Cardiac septum (tissue), 1 donor: ENCODE measurements at regions not wholly inside any gene's neighbourhood (a gene's known extent, or its start where the extent isn't known, plus 50 kb on each side); places are given as distances from the start of the nearest gene placed in this dataset.
"Not testable (repeated sequence)": the region's sequence is repeated elsewhere in the genome, so short reads cannot be mapped to it uniquely, and the experiment has no call there.

Experiments used
- DNase-seq: peaks from one replicate; pipeline ENCODE4 v3.0.0-alpha.2; 2020; ENCODE audit warnings: low spot score
- intact Hi-C: fragments of 100-400 bp; cut with DNase I; formaldehyde crosslinking; loops from one replicate; pipeline ENCODE4 v1.14.0; 2022
- donor health status: DM: no; HTN: no; CAD: no.

DNA sequence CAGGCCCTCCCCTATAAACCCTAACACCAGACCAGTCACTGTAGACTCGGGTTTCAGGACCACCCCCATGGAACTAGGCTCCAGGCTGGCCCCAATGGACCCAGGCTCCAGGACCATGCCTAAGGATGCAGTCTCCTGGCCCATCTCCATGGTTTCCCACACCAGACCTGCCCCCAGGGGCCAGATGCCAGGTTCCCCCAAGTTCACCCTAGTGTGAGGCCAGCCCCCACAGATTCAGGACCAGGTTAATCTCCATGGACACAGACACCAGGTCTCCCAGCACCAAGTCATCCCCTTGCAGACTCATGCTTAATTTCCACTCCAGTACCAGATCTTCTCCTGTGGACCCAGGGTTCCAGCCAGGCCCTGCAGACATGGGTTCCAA, 103.8 kb upstream of the LANCL2 start:
- intact Hi-C loops, result no loop called here
- peak; percentile 51 for DNase-seq

- DNase-seq, intact Hi-C loops: not testable (repeated sequence)
These were observed 99.8 kb upstream of the LANCL2 start for GRCh38 chr7:55265328-55265727.

GRCh38 chr7:55265836-55266642, 99.1 kb upstream of the LANCL2 start:
- no peak for DNase-seq
- intact Hi-C loops, result no loop called here

- intact Hi-C loops, result loop anchor here (10.0 kb wide), 1 partner anchor 324 kb away; no protein-coding TSS in a partner anchor
- DNase-seq, result no peak
These were observed 94.0 kb upstream of the LANCL2 start for GRCh38 chr7:55271069-55271626.

GRCh38 chr7:55271661-55272060, 93.5 kb upstream of the LANCL2 start:
- DNase-seq, result no peak
- intact Hi-C loops, result loop anchor here (10.0 kb wide), 1 partner anchor 323 kb away; no protein-coding TSS in a partner anchor

GRCh38 chr7:55272328-55272727, 92.8 kb upstream of the LANCL2 start:
- no peak for DNase-seq
- intact Hi-C loops, result loop anchor here (10.0 kb wide), 1 partner anchor 322 kb away; no protein-coding TSS in a partner anchor

- no peak for DNase-seq
- intact Hi-C loops, result loop anchor here (10.0 kb wide), 1 partner anchor 321 kb away; no protein-coding TSS in a partner anchor
These were observed 91.8 kb upstream of the LANCL2 start for GRCh38 chr7:55273186-55273980.

DNA sequence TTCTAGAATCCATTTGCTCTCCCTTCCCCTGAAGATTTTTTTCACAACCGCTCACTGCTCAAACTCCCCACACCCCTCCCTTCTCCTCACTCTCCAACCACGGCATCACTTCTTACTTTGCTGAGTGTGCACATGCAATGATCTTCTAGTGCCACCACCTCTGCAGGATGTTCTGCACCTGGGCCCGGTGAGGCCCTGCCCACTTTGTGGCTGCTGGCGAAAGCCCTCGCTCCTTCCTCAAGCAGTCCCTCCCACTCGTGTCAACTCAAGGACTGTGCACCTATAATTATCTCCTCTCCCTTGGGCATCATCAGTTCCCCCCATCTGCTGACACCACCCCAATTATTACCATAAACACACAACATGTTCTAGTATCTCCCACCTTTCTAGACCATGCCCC, 91.0 kb upstream of the LANCL2 start:
- no peak for DNase-seq

GRCh38 chr7:55275291-55276200, 89.6 kb upstream of the LANCL2 start:
- DNase-seq, result no peak
- intact Hi-C loops, result loop anchor here (10.0 kb wide), 1 partner anchor 319 kb away; no protein-coding TSS in a partner anchor

More for the DNA sequence above, 91.0 kb upstream of the LANCL2 start:
- intact Hi-C loops, result loop anchor here (10.0 kb wide), 1 partner anchor 321 kb away; no protein-coding TSS in a partner anchor

DNA sequence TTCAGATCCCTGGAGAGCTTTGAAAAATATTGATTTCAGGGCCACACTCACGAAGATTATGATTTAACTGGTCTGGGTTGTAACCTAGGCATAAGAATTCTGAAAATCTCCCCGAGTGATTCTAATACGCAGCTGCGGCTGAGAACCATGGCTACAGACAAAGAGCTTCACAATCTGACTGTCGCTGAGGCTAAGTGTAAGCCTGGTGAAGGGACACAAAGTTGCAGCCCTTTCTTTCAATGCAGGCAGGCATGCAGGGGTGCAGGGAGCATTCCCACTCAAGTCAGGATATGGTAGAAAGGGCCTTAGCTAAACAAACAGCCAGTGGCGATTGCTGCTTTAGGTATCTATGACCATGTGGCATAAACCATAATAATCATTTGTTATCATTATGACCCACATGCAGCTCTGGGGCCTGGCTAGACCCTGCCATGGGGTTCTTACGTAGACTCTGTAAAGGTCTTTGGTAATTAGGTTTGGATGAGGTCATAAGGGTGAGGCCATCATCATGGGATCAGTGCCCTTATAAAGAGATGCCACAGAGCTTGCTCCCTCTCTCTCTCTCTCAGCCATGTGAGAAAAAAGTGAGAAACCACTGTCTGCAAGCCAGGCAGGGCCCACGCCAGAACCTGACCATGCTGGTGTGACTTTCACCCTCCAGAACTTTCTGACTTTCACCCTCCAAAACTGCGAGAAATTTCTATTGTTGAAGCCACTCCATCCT, 88.4 kb upstream of the LANCL2 start:
- intact Hi-C loops, result loop anchor here (10.0 kb wide), 1 partner anchor 318 kb away; no protein-coding TSS in a partner anchor
- DNase-seq, result no peak

GRCh38 chr7:55277916-55278315, 87.2 kb upstream of the LANCL2 start:
- intact Hi-C loops, result loop anchor here (10.0 kb wide), 1 partner anchor 317 kb away; no protein-coding TSS in a partner anchor
- DNase-seq, result no peak

DNA sequence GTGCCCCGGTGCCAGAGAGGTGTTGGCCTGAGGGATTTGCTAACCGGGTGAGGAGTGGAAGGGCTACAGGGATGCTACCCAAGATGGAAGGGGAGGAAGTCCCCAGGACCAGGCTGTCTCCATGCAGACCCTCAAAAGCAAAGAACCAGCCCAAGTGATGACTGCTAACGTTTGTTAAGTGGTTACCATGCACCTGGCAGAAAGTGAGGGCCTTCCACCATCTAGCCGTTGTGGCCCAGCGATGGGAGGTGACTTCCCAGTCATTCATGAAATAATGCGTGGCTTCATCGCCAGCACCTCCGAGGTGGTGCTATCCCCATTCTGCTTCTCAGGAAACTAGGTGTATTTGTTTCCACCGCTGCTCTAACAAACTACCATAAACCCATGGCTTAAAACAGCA, 86.8 kb upstream of the LANCL2 start:
- intact Hi-C loops, result loop anchor here (10.0 kb wide), 1 partner anchor 316 kb away; no protein-coding TSS in a partner anchor
- DNase-seq, result no peak

DNA sequence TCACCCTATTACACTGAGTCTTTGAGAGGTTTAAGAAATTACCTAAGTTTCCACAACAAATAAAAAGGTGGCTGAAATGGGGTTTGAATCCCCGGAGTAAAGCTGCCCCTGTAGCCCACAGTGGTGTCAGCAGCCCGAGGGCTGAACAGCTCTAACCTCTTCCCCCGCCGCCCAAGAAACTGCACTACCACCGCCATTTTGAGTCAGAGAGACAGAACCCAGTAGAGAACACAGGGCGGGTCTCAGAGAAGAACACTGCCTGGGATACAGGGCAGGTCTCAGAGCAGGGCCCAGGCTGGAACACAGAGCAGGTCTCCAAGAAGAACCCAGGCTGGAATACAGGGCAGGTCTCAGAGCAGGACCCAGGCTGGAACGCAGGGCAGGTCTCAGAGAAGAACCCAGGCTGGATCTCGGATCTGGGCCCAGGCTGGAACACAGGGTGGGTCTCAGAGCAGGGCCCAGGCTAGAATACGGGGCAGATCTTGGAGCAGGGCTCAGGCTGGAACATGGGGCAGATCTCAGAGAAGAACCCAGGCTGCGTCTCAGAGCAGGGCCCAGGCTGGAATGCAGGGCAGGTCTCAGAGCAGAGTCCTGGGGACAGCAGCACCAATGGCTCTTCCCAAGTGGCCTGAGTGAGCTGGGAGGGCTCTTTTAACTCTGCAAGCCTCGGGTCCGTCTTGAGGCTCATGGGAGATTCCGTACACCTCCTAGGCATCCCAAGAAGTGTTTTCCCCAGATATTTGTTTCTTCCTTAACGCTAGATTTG, 85.9 kb upstream of the LANCL2 start:
- no peak for DNase-seq
- intact Hi-C loops, result loop anchor here (10.0 kb wide), 1 partner anchor 316 kb away; no protein-coding TSS in a partner anchor

DNA sequence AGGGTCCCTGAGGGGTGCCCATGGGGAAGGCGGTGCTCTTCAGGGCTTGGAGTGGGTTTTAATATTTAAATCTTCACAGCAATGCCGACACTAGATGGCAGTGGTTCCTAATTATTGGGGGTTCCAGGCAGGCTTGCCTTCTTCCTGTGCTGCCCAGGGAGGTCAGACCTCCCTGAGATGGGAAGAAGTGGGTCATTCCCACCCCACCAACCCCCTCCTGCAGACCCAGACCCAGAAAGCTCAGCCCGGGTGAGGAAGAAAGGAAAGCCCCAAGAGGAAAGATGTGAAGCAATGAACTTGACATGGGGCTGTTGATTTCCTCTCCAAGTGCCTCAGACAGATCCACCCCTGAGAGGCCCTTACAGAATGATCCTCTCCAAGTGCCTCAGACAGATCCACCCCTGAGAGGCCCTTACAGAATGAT, 85.1 kb upstream of the LANCL2 start:
- intact Hi-C loops, result loop anchor here (1.0 to 5.0 kb wide), 2 partner anchors 82 to 135 kb away; no protein-coding TSS in a partner anchor
- no peak for DNase-seq

DNA sequence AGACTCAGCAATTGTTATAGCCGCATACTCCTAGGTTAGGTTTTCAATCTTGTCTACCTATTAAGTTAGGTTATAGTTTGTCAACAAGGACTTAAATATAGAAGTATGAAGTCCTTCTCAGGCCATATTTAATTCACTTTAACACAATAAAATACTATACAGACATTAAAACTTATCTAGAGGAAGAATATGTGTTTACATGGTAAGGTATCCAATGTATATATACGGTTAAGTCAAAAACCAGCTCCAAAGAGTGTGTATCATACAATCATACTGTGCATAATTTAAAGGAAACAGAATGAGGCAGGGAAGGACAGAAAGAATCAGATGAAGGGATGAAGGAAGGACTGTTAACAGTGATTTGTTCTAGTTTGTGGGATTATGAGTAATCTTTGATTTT, 79.5 kb upstream of the LANCL2 start:
- intact Hi-C loops, result no loop called here
- DNase-seq, result no peak

GRCh38 chr7:55286666-55287065, 78.5 kb upstream of the LANCL2 start:
- no peak for DNase-seq
- intact Hi-C loops, result no loop called here

DNA sequence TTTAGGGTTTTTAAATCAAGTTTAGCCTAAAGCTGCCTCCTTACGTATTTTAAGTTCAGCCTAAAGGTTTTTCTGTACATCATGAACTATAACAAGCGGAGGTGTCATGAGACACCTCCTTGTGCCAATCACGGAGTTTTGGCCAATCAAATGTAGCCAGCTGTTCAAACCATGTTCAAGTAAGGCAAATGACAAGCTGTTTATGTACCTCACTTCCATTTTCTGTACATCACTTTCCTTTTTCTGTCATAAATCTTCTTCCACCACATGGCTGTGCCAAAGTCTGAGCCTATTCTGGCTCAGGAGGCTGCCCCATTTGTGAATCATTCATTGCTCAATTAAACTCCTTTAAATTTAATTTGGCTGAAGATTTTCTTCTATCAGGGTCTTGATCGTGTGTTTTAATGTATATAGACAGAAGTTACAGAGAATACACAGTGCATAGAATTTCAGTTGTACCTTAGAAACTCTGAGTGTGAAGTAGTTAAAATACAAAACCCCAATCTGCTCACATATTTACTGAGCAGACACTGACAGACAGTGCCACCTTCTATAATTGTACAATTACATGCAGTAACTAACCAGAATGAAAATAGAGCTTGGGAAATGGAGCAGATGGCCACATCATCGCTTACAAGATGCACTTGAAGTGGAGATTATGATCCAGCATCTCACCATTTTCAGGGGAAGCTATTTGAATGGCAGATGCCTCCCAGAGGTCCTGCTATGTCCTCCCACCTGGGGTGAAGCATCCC, 76.9 kb upstream of the LANCL2 start:
- no peak for DNase-seq
- intact Hi-C loops, result no loop called here
